NB4 (cell line): ENCODE measurements at regions not wholly inside any gene's neighbourhood (a gene's known extent, or its start where the extent isn't known, plus 50 kb on each side); places are given as distances from the start of the nearest gene placed in this dataset.

Source experiments
- DNase-seq: peaks from one replicate; pipeline ENCODE4 v3.0.0; 2010; ENCODE audit warnings: low read depth
- H3K4me3 ChIP-seq: one replicate; pipeline ENCODE4 v1.5.1; 2011; ENCODE audit warnings: mild to moderate bottlenecking, low read depth, low read length, moderate library complexity
- CTCF ChIP-seq: IDR thresholded peaks from one replicate; pipeline ENCODE4 v1.5.1; 2012; ENCODE audit warnings: low read depth, low read length
- MAX ChIP-seq: IDR thresholded peaks from 2 replicates; pipeline ENCODE4 v1.6.1; 2011; ENCODE audit warnings: low read depth, low read length
- MYC ChIP-seq: IDR thresholded peaks from 2 replicates; pipeline ENCODE4 v1.6.1; 2011; ENCODE audit warnings: low read depth, low read length
- POLR2A ChIP-seq: IDR thresholded peaks from 2 replicates; pipeline ENCODE4 v1.6.1; 2011; ENCODE audit warnings: mild to moderate bottlenecking; ENCODE audit not compliant: insufficient read length; ENCODE audit errors: extremely low read depth

GRCh38 chr21:16423921-16424320 lies 694.1 kb downstream of the USP25 start:
- DNase-seq, result no peak
- no peak for TF ChIP-seq MYC
- no peak overlapping the region for H3K4me3 ChIP-seq

- no peak for DNase-seq
- H3K4me3 ChIP-seq, result no peak overlapping the region
- TF ChIP-seq MYC (no peak), MAX (no peak), CTCF (no peak), POLR2A (no peak)
Observed at GRCh38 chr21:16424331-16424751, 694.6 kb downstream of the USP25 start.

- H3K4me3 ChIP-seq, result no peak overlapping the region
- TF ChIP-seq MAX (no peak), MYC (no peak), POLR2A (no peak), CTCF (no peak)
- no peak for DNase-seq
Observed at GRCh38 chr21:16425376-16425775, 695.6 kb downstream of the USP25 start.

GRCh38 chr21:16426936-16427335 lies 697.2 kb downstream of the USP25 start:
- no peak overlapping the region for H3K4me3 ChIP-seq
- DNase-seq, result no peak
- TF ChIP-seq CTCF (no peak), MAX (no peak), POLR2A (no peak), MYC (no peak)

GRCh38 chr21:16427587-16428087 lies 697.9 kb downstream of the USP25 start:
- no peak for DNase-seq
- TF ChIP-seq MYC, result no peak
- no peak for TF ChIP-seq POLR2A
- no peak for TF ChIP-seq MAX
- no peak for TF ChIP-seq CTCF
- no peak overlapping the region for H3K4me3 ChIP-seq

- no peak overlapping the region for H3K4me3 ChIP-seq
- DNase-seq, result no peak
- TF ChIP-seq CTCF (no peak), MAX (no peak), MYC (no peak), POLR2A (no peak)
Observed at GRCh38 chr21:16437586-16437985, 707.8 kb downstream of the USP25 start.
